Lung microvascular endothelial cell (primary cell): ENCODE measurements at regions not wholly inside any gene's neighbourhood (a gene's known extent, or its start where the extent isn't known, plus 50 kb on each side); places are given as distances from the start of the nearest gene placed in this dataset.

Experiments
- DNase-seq, 2 donors: peaks; one replicate each; pipeline versions ENCODE4 v3.0.0 to v3.0.0-alpha.2; 2010; ENCODE audit warnings: low read depth in 2 of 2

GRCh38 chr11:36930256-36930655 is 332.2 kb upstream of the RAG2 start:
- no peak for DNase-seq

DNA sequence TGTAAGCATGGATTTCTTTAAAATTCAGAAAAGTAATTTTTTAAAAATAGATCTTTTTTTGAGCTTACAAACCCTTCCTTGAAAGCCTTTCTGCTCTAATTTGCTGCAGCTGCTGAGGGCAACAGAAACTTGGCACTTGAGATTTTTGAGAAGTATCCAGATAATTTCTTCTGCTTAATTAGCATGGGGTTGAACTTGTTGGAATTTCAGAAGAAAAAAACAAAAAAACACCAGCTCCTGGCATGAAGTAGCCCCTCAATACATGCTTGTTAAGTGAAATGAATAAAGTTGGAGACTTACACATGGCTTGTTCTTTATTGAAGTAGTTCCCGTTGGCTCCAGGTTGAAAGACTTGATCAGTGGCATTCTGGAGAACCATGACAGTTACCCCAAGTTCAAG is 331.4 kb upstream of the RAG2 start:
- no peak for DNase-seq

DNA sequence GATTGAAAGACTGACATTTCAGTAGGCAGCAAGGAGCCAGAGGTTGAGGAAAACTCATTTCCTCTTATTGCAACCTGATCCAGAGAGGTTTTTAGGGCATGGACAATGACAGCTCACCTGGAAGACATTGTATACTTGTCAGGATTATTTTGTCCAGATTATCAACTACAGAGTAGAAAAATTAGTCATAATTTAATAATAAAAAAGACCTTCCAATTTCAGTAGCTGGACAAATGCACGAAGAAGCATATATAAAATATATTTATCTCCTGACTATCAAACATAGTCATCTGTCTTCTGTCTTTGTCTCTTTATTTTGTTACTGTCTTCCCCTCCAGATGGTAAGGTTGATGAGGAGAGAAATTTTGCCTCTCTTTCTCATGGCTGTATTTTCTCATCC is 330.6 kb upstream of the RAG2 start:
- DNase-seq: no peak

GRCh38 chr11:36899800-36900199 is 301.8 kb upstream of the RAG2 start:
- DNase-seq: no peak

DNA sequence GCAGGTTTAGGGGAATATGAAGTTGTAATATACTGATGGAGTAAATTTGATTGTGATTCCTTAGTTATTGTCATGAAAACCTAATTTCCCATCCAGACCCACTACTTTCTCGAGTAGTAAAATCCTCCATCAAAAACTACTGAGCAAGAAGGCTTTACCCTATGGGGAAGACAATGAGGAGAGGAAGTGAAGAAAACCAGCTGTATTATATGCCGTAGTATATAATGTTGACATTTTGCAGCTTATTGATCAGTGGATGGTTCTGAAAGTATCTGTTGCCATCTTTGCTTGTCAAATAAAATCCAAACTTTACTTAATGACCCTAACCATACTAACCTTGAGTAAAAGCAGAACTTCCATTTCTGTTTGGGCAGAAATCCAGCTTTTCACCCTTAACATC is 292.8 kb upstream of the RAG2 start:
- DNase-seq: no peak

GRCh38 chr11:36890121-36890679 is 292.2 kb upstream of the RAG2 start:
- DNase-seq: no peak

DNA sequence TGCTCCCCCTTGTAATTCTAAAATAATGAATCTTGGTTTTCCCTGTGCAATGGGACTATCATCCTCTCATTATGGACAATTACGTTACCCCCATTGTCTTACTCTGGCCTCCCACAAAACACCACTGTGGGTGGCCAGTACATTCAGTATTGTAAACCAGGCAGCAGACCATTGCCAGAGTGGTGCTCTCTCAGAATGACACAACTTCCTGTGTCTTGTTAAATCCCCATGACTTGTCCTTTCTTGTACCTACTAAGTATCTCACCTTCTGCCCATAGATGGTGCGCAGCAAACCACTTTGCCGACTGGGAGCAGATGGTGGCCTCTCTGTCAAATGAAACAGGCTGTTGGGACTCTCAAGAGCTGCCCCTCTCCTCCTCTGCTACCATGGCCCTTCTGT is 287.1 kb upstream of the RAG2 start:
- DNase-seq: no peak

- DNase-seq: no peak
These were observed 280.7 kb upstream of the RAG2 start for GRCh38 chr11:36878737-36879136.

- DNase-seq: no peak
These were observed 279.1 kb upstream of the RAG2 start for GRCh38 chr11:36877149-36877548.

GRCh38 chr11:36876266-36876665 is 278.2 kb upstream of the RAG2 start:
- no peak for DNase-seq

GRCh38 chr11:36874291-36874690 is 276.3 kb upstream of the RAG2 start:
- no peak for DNase-seq

- no peak for DNase-seq
These were observed 272.3 kb upstream of the RAG2 start for GRCh38 chr11:36870361-36870760.

- DNase-seq: no peak
These were observed 270.3 kb upstream of the RAG2 start for GRCh38 chr11:36868380-36868779.

DNA sequence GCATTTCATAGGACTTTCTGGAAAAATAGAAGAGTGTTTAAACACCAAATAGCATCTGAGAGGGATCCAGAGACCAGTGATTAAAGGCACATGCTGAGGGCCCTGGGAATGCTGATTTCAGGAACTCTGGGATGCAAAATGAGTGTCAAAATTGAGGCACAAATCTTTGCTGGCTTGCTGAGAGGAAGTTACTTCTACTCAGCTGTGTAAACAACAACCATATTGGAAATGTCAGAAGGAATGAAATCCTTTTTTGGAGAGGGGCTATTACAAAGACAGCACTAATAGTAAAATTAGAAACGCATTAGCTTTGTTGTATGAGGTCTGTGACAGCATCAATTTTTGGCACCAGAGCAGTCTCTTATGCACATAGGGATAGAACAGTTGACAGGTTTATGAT is 267.8 kb upstream of the RAG2 start:
- no peak for DNase-seq

DNA sequence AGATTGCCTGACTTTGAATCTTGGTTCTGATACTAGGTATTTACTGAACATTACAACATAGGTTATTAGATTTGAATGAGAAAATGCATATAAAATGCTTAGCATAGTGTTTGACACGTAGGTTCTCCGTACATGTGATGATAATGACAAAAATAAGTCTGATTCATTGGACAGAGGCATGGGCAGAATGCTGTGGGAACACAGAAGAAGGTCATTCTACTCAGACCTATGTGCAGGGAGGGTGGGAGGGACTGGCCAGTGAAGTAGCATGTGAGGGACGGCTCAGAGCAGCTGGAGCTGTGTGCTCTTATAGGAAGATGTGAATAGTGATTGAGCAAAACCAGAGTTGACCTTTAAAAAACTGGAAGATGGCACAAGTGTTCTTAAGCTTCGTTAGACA is 256.8 kb upstream of the RAG2 start:
- no peak for DNase-seq

GRCh38 chr11:36848660-36849059 is 250.6 kb upstream of the RAG2 start:
- DNase-seq: no peak

DNA sequence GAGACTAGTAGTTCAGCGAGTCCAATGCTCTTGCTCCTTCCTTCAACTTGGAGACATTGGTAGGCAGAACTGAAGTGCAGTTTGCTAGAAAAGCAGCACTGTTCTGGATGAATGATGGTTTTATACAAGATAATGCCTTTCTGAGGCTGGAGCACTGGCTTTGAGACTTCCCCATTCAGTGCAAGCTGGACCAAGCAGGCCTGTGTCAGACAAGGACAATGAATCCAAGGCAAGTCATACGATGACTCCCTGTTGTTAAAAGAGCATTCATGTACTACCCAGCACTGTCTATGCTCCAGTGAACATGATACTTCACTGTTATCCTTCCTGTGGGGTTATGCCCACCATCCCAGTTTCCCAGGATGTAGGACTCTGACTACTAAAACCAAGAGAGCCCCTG is 242.3 kb upstream of the RAG2 start:
- DNase-seq: no peak

DNA sequence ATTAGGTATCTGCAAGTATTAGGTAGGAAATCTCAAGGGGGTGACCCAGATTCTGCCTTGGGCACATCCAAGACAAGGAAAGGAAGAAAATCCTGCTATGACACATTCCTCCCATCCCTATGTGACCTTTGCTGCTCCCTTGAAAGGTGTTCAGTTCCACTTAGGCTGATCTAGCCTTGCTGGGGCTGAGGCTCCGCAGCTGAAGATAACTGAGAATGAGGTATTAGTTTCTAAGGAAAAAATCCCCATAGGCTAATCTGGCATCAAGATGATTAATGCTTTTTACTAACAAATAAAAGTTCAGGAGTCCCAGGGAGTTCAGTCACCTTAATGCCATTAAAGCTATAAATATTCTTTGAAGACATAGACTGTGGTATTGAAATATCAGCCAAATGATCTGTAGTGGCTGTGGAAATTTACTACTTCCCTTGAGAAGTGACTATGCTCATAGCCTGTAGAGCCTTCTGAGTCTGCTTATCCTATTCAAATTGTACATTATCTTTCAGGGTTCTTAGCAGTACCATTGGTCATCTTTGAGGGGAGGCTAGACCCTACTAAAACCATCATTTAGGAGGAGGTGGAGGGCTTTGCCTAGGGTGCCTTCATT is 239.9 kb upstream of the RAG2 start:
- no peak for DNase-seq

GRCh38 chr11:36825251-36825650 is 227.2 kb upstream of the RAG2 start:
- no peak for DNase-seq

DNA sequence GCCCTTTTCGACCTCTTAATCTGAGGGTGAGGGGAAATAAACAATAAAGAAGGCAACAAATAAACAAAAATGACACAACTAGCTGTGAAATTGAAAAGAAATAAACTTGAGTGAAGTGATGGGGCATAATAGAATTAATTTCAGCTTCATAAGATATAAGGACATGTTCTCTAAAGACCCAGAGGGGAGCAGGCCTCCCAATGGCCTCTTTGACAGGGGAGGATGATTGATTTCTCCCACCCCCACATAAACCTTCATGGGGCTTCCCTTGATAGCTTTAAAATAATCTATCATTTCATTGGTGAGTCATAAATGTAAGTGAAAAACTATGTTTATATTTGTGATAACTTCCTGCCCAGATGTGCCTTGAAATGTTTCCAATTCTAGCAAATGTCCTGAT is 226.3 kb upstream of the RAG2 start:
- DNase-seq: no peak

DNA sequence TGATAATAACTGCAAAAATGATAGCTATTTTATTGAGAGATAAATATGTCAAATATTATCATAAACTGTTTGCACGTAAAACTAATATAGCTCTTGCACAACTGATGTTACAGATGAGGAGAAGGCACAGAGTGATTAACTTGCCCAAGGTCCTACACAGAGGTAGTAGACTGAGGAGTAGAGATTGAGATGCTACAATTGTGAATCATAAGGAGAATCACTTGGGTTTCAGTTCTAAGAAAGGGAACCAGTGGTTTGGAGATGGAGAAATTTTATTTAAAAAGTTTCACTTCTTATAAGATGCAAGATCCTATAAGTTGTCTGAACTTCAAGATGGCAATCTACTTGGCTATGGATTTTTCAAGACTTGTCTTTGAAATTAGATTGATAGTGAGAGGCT is 224.8 kb upstream of the RAG2 start:
- DNase-seq: no peak

- no peak for DNase-seq
These were observed 220.4 kb upstream of the RAG2 start for GRCh38 chr11:36818410-36818809.

GRCh38 chr11:36817336-36817965 is 219.4 kb upstream of the RAG2 start:
- no peak for DNase-seq

DNA sequence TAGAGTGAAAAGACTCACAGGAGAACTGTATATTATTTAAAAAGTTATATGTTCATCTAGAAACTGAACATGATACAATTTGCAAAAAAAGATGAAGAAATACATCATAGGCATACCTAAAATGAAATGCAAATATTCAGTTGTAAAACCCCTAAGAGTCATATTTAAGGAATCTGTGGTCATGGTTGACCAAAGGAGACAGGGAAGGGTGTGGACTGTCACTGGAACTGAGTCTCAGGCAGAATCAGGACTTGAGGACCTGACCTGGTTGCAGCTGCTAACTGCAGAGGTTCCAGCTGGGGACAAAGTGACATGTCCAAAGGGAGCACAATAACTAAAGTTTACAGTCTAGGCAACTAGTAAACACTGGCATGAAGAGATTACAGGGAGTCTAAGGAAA is 211.3 kb upstream of the RAG2 start:
- DNase-seq: no peak
